GM12878 (cell line): ENCODE measurements at regions not wholly inside any gene's neighbourhood (a gene's known extent, or its start where the extent isn't known, plus 50 kb on each side); places are given as distances from the start of the nearest gene placed in this dataset.

Experiments used
- ATAC-seq: fragments of 200-7000 bp; cut with Tn5 transposase; 3 replicates; pipeline ENCODE4 v1.9.1; 2020; ENCODE audit warnings: mild to moderate bottlenecking, moderate library complexity
- BruUV-seq: library from RNA; stranded (reverse); fragments of 400-500 nt; replicated peaks from 2 replicates; lab custom pipeline; 2021; lab: Mats Ljungman, UMichigan
- CTCF ChIA-PET: fragments of 300-600 bp; sonication (Branson Sonifier 250); formaldehyde crosslinking; extraction: SDS; loops from one replicate; lab custom pipeline; 2021; ENCODE audit warnings: inconsistent platforms; lab: Yijun Ruan, JAX
- POLR2A ChIA-PET: fragments of 350-600 bp; formaldehyde crosslinking; extraction: SDS; loops from one replicate; lab custom pipeline; 2021; ENCODE audit warnings: inconsistent platforms; lab: Charles Lee
- RAD21 ChIA-PET: fragments of 300-600 bp; sonication (Branson Sonifier 250); formaldehyde crosslinking; loops from one replicate; lab custom pipeline; 2023; ENCODE audit warnings: antibody characterized with exemption; ENCODE audit not compliant: unreplicated experiment; lab: Charles Lee
- SMC1A ChIA-PET: fragments of 300-600 bp; sonication (Branson Sonifier 250); formaldehyde crosslinking; loops from one replicate; lab custom pipeline; 2023; ENCODE audit not compliant: unreplicated experiment, uncharacterized antibody; lab: Charles Lee
- DNase-seq: peaks from one replicate; pipeline ENCODE4 v3.0.0-alpha.2; 2011; ENCODE audit warnings: low read depth, low spot score
- FAIRE-seq: peaks from 3 replicates; lab custom pipeline; 2011; peaks lifted over from hg19 to GRCh38; lab: Jason Lieb, UNC
- H2AFZ ChIP-seq: 2 replicates; pipeline ENCODE4 v1.6.0; 2011; ENCODE audit warnings: low read depth, low read length, control low read depth; ENCODE audit not compliant: control insufficient read depth
- H3K27ac ChIP-seq: 2 replicates; pipeline ENCODE4 v1.5.1; 2011; ENCODE audit warnings: control low read depth; ENCODE audit not compliant: control insufficient read depth, insufficient read depth
- H3K27me3 ChIP-seq, 2 experiments: replicated peaks in 1 of 2; 2 replicates each; pipeline versions ENCODE4 v1.6.0 to v1.6.1; 2011; ENCODE audit warnings: low read length in 1 of 2; ENCODE audit not compliant: control insufficient read depth in 2 of 2, insufficient read depth in 2 of 2
- H3K36me3 ChIP-seq, 2 experiments: 2 replicates each; pipeline ENCODE4 v1.5.1; 2011; ENCODE audit warnings: low read length in 1 of 2; ENCODE audit not compliant: control insufficient read depth in 2 of 2, insufficient read depth in 2 of 2
- H3K4me1 ChIP-seq: 2 replicates; pipeline ENCODE4 v1.6.1; 2011; ENCODE audit warnings: mild to moderate bottlenecking, low read length, moderate library complexity, mixed read lengths; ENCODE audit not compliant: control insufficient read depth, insufficient read depth
- H3K4me2 ChIP-seq: 2 replicates; pipeline ENCODE4 v1.6.0; 2011; ENCODE audit warnings: control low read depth; ENCODE audit not compliant: control insufficient read depth, insufficient read depth
- H3K4me3 ChIP-seq: fragments of 200-600 bp; sonication (generic); 2 replicates; pipeline ENCODE4 v1.5.1; 2016
- H3K79me2 ChIP-seq: 2 replicates; pipeline ENCODE4 v1.6.0; 2011; ENCODE audit warnings: low read length; ENCODE audit not compliant: control insufficient read depth, insufficient read depth
- H3K9ac ChIP-seq: 2 replicates; pipeline ENCODE4 v1.8.0; 2011; ENCODE audit warnings: low read length, control low read depth, mixed read lengths; ENCODE audit not compliant: control insufficient read depth, insufficient read depth
- H3K9me3 ChIP-seq: replicated peaks from 3 replicates; pipeline ENCODE4 v1.5.1; 2011; ENCODE audit warnings: mild to moderate bottlenecking, low read length; ENCODE audit not compliant: control insufficient read depth, insufficient read depth
- H4K20me1 ChIP-seq: 2 replicates; pipeline ENCODE4 v1.6.0; 2011; ENCODE audit not compliant: control insufficient read depth, insufficient read depth
- CBFB ChIP-seq: IDR thresholded peaks from 2 replicates; pipeline ENCODE4 v1.6.1; 2016; ENCODE audit warnings: antibody characterized with exemption, low read depth
- LARP7 ChIP-seq: fragments of 450-650 bp; IDR thresholded peaks from 2 replicates; pipeline ENCODE4 v1.6.1; 2017; ENCODE audit warnings: mild to moderate bottlenecking
- MTA3 ChIP-seq: IDR thresholded peaks from 2 replicates; pipeline ENCODE4 v1.6.1; 2012; ENCODE audit warnings: low read length, inconsistent platforms, borderline replicate concordance
- RAD21 ChIP-seq: IDR thresholded peaks from 2 replicates; pipeline ENCODE4 v1.6.1; 2011; ENCODE audit warnings: mild to moderate bottlenecking, low read depth, low read length, moderate library complexity; ENCODE audit not compliant: insufficient read depth
- SIX5 ChIP-seq: IDR thresholded peaks from 2 replicates; pipeline ENCODE4 v1.6.1; 2011; ENCODE audit warnings: mild to moderate bottlenecking, low read depth, low read length, moderate library complexity; ENCODE audit not compliant: severe bottlenecking
- SMAD1 ChIP-seq: fragments of 450-650 bp; IDR thresholded peaks from 2 replicates; pipeline ENCODE4 v1.6.1; 2018; ENCODE audit warnings: mild to moderate bottlenecking, low read depth; ENCODE audit not compliant: partially characterized antibody
- ZNF274 ChIP-seq: IDR thresholded peaks from one replicate; pipeline ENCODE4 v1.8.0; 2011; ENCODE audit not compliant: insufficient read length, insufficient read depth
- ZNF384 ChIP-seq: IDR thresholded peaks from 2 replicates; pipeline ENCODE4 v1.6.1; 2012; ENCODE audit warnings: low read depth, mild to moderate bottlenecking, low read length, improper control_type of control experiment, borderline replicate concordance
- WGBS: methylation state at CpG from one replicate; pipeline ENCODE4 v1.1.6; 2016; ENCODE audit warnings: low lambda C conversion rate; ENCODE audit not compliant: insufficient replicate concordance, insufficient coverage; ENCODE audit errors: missing lambda C conversion rate; 5-methylcytosine and 5-hydroxymethylcytosine counted together
- in situ Hi-C: fragments of 300-500 bp; cut with MboI; formaldehyde crosslinking; loops from 9 replicates; pipeline ENCODE4 v1.14.3; 2018; ENCODE audit warnings: mixed read lengths
- intact Hi-C: fragments of 100-400 bp; cut with micrococcal nuclease; formaldehyde crosslinking; loops from one replicate; pipeline ENCODE4 v1.14.2; 2022; ENCODE audit not compliant: unreplicated experiment
- TF ChIP-seq, protein P1 (sequence below): IDR thresholded peaks from 2 replicates; pipeline ENCODE4 v1.6.1; 2011; ENCODE audit warnings: low read depth, mild to moderate bottlenecking, low read length, moderate library complexity, borderline replicate concordance; ENCODE audit errors: extremely low read depth

DNA sequence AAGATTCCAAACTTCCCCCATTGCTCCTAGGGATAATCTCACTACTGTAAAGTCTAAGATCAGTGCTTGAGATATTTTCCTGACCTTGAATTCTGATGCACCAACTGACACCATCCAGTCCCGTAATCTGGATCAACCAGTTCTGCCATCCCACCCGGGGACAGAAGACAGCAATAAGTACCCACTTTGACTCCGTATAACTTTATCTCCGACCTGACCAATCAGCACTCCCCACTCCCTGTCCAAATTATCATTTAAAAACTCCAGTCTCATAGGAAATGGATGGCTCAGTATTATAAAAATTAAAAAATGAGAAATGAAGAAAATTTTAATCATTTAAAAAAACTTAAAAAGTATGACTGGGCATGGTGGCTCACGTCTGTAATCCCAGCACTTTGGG is 61.4 kb upstream of the ABCC4 start:
- Histone ChIP-seq H4K20me1 (no peaks in the 10 kb centered on the region), H3K27ac (no peak overlapping the region), H3K4me3 (no peak overlapping the region), H3K79me2 (no peaks in the 10 kb centered on the region), H3K4me2 (no peak overlapping the region), H3K27me3 (no peaks in the 10 kb centered on the region), H2AFZ (no peak overlapping the region), H3K9me3 (peaks cover 2% of the 10 kb centered on the region; the same call in 1 of the 3 replicates), H3K9ac (no peak overlapping the region), H3K4me1 (no peaks in the 10 kb centered on the region; the same call in 1 of the 2 replicates), H3K36me3 (no peaks in the 10 kb centered on the region)
- TF ChIP-seq ZNF384 = no peak
- no peak for TF ChIP-seq ZNF274
- TF ChIP-seq, protein P1, sequence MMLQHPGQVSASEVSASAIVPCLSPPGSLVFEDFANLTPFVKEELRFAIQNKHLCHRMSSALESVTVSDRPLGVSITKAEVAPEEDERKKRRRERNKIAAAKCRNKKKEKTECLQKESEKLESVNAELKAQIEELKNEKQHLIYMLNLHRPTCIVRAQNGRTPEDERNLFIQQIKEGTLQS = no peak
- no peak for TF ChIP-seq MTA3
- no peak for TF ChIP-seq CBFB
- TF ChIP-seq LARP7 = no peak
- TF ChIP-seq SIX5 = no peak
- no peak for TF ChIP-seq SMAD1
- TF ChIP-seq RAD21 = no peak
- in situ Hi-C loops (no loop called here), intact Hi-C loops (no loop called here)
- ATAC-seq (no peak), FAIRE-seq (no peak), DNase-seq (no peak)
- ChIA-PET RAD21 (no interaction called here), CTCF (no interaction called here), POLR2A (no interaction called here), SMC1A (interaction anchor here (1.5 kb wide), 1 partner anchor 173 kb away, joined by 5 read pairs; no protein-coding TSS in a partner anchor)
- WGBS = 43% methylated on average over 5 of the region's 5 CpGs
- no TSS peak for BruUV-seq
